Testis (tissue), 2 donors: ENCODE measurements at regions not wholly inside any gene's neighbourhood (a gene's known extent, or its start where the extent isn't known, plus 50 kb on each side); places are given as distances from the start of the nearest gene placed in this dataset.

Experiments used
- CTCF ChIP-seq, 3 experiments: fragments of 450-650 bp in 2 of 3; fragments of 200-600 bp in 1 of 3; sonication (generic) in 1 of 3; IDR thresholded peaks; one replicate each; pipeline ENCODE4 v1.5.1; 2016 to 2019; ENCODE audit warnings: antibody characterized with exemption in 3 of 3, mild to moderate bottlenecking in 2 of 3, moderate library complexity in 1 of 3
- POLR2A ChIP-seq: fragments of 450-650 bp; IDR thresholded peaks from one replicate; pipeline ENCODE4 v1.6.1; 2017; ENCODE audit warnings: antibody characterized with exemption, mild to moderate bottlenecking, moderate library complexity

- TF ChIP-seq CTCF (IDR thresholded peaks at IDR 0.05) (no peak), POLR2A (no peak)
Observed at GRCh38 chr6:74434171-74434570, 738.2 kb downstream of the CD109 start.
